Panc1 (cell line): ENCODE measurements at regions not wholly inside any gene's neighbourhood (a gene's known extent, or its start where the extent isn't known, plus 50 kb on each side); places are given as distances from the start of the nearest gene placed in this dataset.

ENCODE experiments used
- ATAC-seq: fragments of 200-7000 bp; cut with Tn5 transposase; 2 replicates; pipeline ENCODE4 v1.9.1; 2020; ENCODE audit warnings: mild to moderate bottlenecking, moderate library complexity
- BruUV-seq: library from RNA; stranded (reverse); fragments of 400-500 nt; replicated peaks from 2 replicates; lab custom pipeline; 2021; lab: Mats Ljungman, UMichigan
- CTCF ChIA-PET: fragments of 300-600 bp; sonication (Branson Sonifier 250); formaldehyde crosslinking; loops from one replicate; lab custom pipeline; 2022; ENCODE audit warnings: antibody characterized with exemption; lab: Charles Lee
- POLR2A ChIA-PET: fragments of 300-600 bp; sonication (Branson Sonifier 250); formaldehyde crosslinking; loops from one replicate; lab custom pipeline; 2022; ENCODE audit warnings: antibody characterized with exemption; lab: Charles Lee
- DNase-seq: peaks from one replicate; pipeline ENCODE4 v3.0.0-alpha.2; 2010; ENCODE audit warnings: low read depth, low spot score
- H3K27ac ChIP-seq: 2 replicates; pipeline ENCODE4 v1.5.1; 2011; ENCODE audit warnings: mild to moderate bottlenecking, low read length, inconsistent platforms
- H3K27me3 ChIP-seq: fragments of 200-500 bp; sonication (Bioruptor generic); 2 replicates; pipeline ENCODE4 v1.6.0; 2014; ENCODE audit warnings: low read length, inconsistent platforms; ENCODE audit not compliant: control insufficient read depth, insufficient read depth
- H3K36me3 ChIP-seq: fragments of 200-500 bp; sonication (Bioruptor generic); 2 replicates; pipeline ENCODE4 v1.5.1; 2014; ENCODE audit warnings: inconsistent platforms, mild to moderate bottlenecking, low read length, moderate library complexity; ENCODE audit not compliant: control insufficient read depth, insufficient read depth
- H3K4me1 ChIP-seq: 2 replicates; pipeline ENCODE4 v1.5.1; 2011; ENCODE audit warnings: inconsistent platforms, mild to moderate bottlenecking, low read length, moderate library complexity; ENCODE audit not compliant: control insufficient read depth, insufficient read depth
- H3K4me3 ChIP-seq, 2 experiments: 2 replicates each; pipeline ENCODE4 v1.5.1; 2011 to 2012; ENCODE audit warnings: low read depth in 2 of 2, low read length in 2 of 2, mild to moderate bottlenecking in 2 of 2, inconsistent platforms in 1 of 2, moderate library complexity in 1 of 2
- H3K9me3 ChIP-seq: fragments of 200-500 bp; sonication (Bioruptor generic); 2 replicates; pipeline ENCODE4 v1.5.1; 2014; ENCODE audit warnings: low read depth, mild to moderate bottlenecking, inconsistent platforms, low read length, moderate library complexity; ENCODE audit not compliant: control insufficient read depth, insufficient read depth
- POLR2AphosphoS5 ChIP-seq: IDR thresholded peaks from 2 replicates; pipeline ENCODE4 v1.6.1; 2012; ENCODE audit warnings: mild to moderate bottlenecking, low read depth, low read length, moderate library complexity
- REST ChIP-seq, 2 experiments: IDR thresholded peaks; 2 replicates each; pipeline ENCODE4 v1.6.1; 2011 to 2012; ENCODE audit warnings: low read depth in 2 of 2, control low read depth in 1 of 2, low read length in 1 of 2, mild to moderate bottlenecking in 1 of 2, moderate library complexity in 1 of 2; ENCODE audit not compliant: insufficient read depth in 1 of 2
- SIN3A ChIP-seq: IDR thresholded peaks from 2 replicates; pipeline ENCODE4 v1.6.1; 2012; ENCODE audit warnings: low read depth, mild to moderate bottlenecking, low read length, moderate library complexity, borderline replicate concordance; ENCODE audit not compliant: insufficient read depth
- TCF7L2 ChIP-seq: IDR thresholded peaks from 2 replicates; pipeline ENCODE4 v1.6.1; 2011; ENCODE audit warnings: mild to moderate bottlenecking, low read depth, low read length, inconsistent platforms
- in situ Hi-C: cut with HindIII; loops from 2 replicates; pipeline ENCODE4 v1.10.0; 2016; ENCODE audit warnings: low sequenced_read_pairs, low pct_unique_long_range_greater_than_20kb
- intact Hi-C: fragments of 100-400 bp; cut with micrococcal nuclease; formaldehyde crosslinking; loops from one replicate; pipeline ENCODE4 v1.10.0; 2022; ENCODE audit not compliant: unreplicated experiment
- TF ChIP-seq, protein P1 (sequence below): fragments of 450-650 bp; IDR thresholded peaks from 2 replicates; pipeline ENCODE4 v1.5.1; 2017; ENCODE audit warnings: mild to moderate bottlenecking

DNA sequence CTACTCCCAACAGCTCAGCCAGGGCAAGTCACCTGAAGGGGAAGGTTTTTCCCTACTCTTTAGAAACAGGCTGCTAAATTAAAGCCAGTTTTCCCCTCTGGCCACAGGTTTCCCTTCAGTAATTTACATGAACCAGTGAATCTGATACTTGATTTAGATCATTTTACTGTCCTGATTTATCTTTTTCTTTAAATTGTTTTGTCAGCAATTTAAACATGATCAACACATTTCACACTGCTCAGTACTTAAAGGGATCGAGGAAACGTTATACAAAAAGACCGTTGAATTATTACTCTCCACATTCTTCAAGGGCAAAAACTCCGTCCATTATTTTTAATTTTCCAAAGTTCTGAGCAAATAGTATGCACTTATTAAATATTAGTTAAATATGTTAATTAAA is 1165.7 kb upstream of the GYPC start:
- intact Hi-C loops (no loop called here), in situ Hi-C loops (no loop called here)
- POLR2A ChIA-PET, result no interaction called here
- no TSS peak for BruUV-seq
- Histone ChIP-seq H3K27ac (no peak overlapping the region), H3K36me3 (no peaks in the 10 kb centered on the region), H3K4me3 (no peak overlapping the region), H3K9me3 (no peaks in the 10 kb centered on the region), H3K27me3 (no peaks in the 10 kb centered on the region), H3K4me1 (no peaks in the 10 kb centered on the region)
- no peak for TF ChIP-seq SIN3A
- no peak for TF ChIP-seq REST (IDR thresholded peaks at IDR 0.05; ENCODE audit: insufficient read depth in 1 of 2, low read depth in 2 of 2, low read length in 1 of 2)
- no peak for TF ChIP-seq TCF7L2
- TF ChIP-seq, protein P1, sequence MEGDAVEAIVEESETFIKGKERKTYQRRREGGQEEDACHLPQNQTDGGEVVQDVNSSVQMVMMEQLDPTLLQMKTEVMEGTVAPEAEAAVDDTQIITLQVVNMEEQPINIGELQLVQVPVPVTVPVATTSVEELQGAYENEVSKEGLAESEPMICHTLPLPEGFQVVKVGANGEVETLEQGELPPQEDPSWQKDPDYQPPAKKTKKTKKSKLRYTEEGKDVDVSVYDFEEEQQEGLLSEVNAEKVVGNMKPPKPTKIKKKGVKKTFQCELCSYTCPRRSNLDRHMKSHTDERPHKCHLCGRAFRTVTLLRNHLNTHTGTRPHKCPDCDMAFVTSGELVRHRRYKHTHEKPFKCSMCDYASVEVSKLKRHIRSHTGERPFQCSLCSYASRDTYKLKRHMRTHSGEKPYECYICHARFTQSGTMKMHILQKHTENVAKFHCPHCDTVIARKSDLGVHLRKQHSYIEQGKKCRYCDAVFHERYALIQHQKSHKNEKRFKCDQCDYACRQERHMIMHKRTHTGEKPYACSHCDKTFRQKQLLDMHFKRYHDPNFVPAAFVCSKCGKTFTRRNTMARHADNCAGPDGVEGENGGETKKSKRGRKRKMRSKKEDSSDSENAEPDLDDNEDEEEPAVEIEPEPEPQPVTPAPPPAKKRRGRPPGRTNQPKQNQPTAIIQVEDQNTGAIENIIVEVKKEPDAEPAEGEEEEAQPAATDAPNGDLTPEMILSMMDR, result no peak
- TF ChIP-seq POLR2AphosphoS5, result no peak
- DNase-seq (no peak), ATAC-seq (no peak)
- CTCF ChIA-PET, result no interaction called here

- POLR2A ChIA-PET, result no interaction called here
- intact Hi-C loops, result no loop called here
- no peak for ATAC-seq
Observed at GRCh38 chr2:125491663-125492062, 1164.3 kb upstream of the GYPC start.

More at GRCh38 chr2:125491663-125492062, 1164.3 kb upstream of the GYPC start:
- Histone ChIP-seq H3K9me3 (no peaks in the 10 kb centered on the region), H3K36me3 (no peaks in the 10 kb centered on the region), H3K4me3 (no peak overlapping the region), H3K27ac (no peak overlapping the region), H3K4me1 (no peaks in the 10 kb centered on the region), H3K27me3 (no peaks in the 10 kb centered on the region)
- no TSS peak for BruUV-seq
- no peak for TF ChIP-seq TCF7L2
- TF ChIP-seq SIN3A, result no peak
- TF ChIP-seq, protein P1, result no peak
- TF ChIP-seq REST (IDR thresholded peaks at IDR 0.05; ENCODE audit: insufficient read depth in 1 of 2, low read depth in 2 of 2, low read length in 1 of 2), result no peak
- TF ChIP-seq POLR2AphosphoS5, result no peak
- CTCF ChIA-PET, result no interaction called here
- in situ Hi-C loops, result no loop called here
- no peak for DNase-seq
